Activated CD4-positive, alpha-beta T cell treated with anti-CD3 and anti-CD28 coated beads, Interleukin-2, amount 50 U/mL, for 24 hours (primary cell): ENCODE measurements at regions not wholly inside any gene's neighbourhood (a gene's known extent, or its start where the extent isn't known, plus 50 kb on each side); places are given as distances from the start of the nearest gene placed in this dataset.

Source experiments
- DNase-seq, 2 donors: peaks; one replicate each; pipeline ENCODE4 v3.0.0-alpha.2; 2020; ENCODE audit warnings: low read depth in 1 of 2, low spot score in 1 of 2

DNA sequence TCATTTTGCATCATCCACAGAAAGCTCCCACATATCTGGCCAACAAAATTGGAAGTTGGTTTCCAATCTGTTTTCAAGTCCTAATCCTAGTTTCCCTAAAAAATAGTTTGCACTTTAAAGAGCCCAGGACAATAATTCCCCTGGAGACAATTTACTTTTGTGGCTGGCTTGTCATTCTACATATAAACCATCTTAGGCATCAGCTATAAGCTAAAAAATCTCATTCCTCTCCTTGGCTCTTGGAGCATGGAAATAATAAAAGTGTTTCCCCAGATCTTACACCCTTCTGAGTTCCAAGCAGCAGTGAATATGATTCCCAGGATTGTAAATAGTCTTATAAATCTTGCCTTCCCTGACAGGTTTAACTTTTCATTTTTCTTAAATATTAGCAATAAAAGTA is 89.1 kb upstream of the NUDT4 start:
- no peak for DNase-seq

DNA sequence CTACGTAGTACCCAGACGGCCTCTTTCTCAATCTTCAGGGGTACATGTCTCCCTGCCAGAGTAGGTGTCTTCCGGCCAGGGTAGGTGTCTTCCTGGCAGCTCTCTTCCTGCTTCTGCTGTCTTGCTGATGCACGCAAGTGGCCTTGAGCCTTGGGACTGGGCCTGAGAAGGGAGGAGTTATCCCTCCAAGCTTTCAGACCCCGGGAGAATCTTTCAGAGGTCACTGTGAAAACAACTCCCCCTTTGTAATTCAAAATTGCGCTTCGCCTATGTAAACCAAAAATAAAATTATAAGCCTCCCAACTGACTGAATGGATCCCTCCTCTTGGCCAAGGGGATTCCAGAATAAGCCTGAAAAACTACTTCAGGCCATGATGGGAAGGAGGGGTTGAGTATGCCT is 87.3 kb upstream of the NUDT4 start:
- no peak for DNase-seq

DNA sequence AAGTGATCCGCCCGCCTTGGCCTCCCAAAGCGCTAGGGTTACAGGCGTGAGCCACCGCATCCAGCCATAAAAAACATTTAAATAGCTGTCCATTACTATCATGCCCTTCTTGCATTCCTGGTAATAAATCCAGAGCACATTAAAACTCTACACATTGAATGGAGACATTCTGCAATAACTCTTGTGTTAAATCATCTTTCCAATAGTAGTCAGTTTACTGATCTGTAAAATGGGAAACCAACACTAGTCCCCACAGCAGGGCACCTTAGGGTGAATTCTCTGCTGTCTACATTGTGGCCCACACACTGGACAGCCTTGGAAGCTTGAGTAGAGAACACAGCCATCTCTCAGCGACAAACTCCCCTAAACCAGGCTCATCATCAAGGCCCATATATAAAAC is 85.5 kb upstream of the NUDT4 start:
- no peak for DNase-seq

DNA sequence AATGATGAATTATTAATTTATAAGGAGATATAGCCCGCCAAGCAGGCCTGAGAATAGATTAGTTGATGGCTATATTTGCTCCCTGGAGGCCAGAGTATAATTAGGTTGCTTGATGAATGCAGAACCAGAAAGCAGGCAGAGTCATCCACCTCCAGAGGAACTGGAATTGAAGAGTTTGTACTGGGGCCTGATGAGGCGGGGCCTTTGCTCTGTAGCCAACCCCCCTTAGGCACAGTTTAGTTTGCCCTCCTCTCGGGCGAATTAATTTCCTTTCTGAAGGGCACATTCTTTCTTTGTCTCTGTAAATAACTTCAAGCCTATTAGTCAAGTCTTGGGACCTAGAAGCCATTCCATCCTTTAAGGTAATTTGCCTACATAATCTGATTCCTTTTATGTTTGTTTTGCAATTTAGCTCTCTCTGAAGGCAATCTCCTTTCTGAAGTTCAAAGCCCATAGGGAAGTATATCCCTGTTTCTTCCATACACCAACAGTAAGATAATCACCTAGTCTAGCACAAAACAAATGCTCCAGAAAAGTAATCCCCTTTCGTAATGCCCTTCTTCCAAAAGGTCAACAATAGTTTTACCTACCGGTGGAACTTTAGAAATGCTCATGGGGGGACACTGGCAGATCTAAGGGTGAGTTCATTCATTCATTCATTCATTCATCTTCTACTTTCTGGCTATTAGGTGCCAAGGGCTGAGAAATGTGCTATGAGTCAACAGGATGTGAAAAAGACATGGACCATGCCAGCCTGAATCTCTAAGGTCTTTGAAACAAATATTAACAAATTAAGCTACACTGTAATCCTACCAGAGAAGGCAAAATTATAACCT is 84.8 kb upstream of the NUDT4 start:
- no peak for DNase-seq

DNA sequence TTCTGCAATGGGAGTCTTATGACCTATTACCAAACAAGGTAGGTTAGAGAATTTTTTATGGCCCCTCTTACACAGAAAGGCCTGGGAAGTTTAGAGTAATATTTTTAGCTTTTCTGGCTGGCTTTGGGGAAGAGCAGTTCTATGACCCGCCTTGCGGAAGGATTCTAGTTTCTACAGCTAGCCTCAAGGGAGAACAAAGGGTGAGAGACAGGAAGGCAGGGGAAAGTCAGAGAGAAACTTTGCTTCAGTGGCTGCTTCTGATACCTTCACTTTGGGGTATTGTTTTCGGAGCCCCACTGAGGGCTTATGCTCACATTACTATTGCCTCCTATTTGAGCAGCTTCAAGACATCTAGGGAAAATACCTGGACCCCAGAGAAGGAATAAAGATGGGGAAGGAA is 80.7 kb upstream of the NUDT4 start:
- DNase-seq = no peak

DNA sequence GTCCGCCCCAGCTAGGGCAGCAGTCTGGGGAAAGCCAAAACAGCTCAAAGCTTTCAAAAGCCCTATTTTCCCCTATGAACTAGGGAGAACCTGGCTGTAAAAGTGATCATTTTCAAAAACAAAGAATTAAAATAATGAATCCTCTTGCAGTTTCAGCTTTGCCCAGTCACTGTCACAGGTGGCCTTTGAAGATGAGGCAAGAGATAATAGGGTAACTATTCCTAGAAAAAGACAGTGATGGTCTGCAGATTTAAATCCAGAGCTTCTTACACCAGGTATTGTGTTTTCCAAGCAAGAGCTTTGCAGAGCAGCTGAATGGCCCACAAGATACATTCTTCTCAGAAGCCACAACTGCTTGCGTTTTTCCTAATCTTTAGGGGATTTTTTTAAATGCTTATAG is 80.2 kb upstream of the NUDT4 start:
- DNase-seq = no peak

DNA sequence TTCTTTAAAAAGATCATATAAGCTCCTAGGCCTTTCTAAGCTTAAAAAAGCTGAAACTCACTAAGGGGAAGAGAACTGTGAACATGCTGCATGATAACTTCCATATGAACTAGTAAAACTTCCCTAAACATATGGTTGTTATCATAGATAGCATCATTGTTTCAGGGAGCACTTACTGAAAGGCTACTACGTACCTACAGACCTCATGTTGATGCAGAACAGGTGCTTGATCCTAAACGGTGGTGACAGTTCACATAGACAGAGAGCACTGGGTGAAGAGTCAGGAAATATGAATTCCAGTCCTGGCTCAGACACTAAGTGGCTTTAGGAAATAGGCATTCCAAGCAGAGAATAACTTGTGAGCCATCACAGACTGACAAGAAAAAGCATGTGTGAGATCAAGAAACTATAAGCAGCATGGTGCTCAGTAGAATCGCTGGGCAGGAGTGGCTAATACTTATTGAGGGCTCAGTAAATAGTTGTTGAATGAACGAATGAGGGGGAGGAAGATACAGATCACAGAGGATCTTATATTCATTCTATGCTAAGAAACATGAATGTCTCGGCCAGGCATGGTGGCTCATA is 78.4 kb upstream of the NUDT4 start:
- DNase-seq = no peak

DNA sequence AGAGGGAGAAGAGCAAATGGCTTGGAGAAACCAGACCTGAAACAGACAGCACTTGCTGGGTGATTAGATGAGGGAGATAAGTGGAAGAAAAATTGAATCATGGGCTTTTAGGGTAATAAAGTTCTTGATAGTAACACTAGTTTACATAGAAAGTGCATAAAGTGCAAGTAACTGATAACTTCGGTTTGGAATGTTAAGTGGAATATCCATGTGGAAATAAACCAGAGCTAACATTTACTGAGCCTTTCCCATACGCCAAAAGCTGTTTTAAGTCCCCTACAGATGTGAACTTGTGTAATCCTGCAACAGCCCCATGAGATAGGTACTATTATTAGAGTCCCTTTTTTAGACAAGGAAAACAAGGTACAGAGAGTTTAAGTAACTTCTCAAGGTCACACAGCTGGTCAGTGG is 77.1 kb upstream of the NUDT4 start:
- DNase-seq = no peak

DNA sequence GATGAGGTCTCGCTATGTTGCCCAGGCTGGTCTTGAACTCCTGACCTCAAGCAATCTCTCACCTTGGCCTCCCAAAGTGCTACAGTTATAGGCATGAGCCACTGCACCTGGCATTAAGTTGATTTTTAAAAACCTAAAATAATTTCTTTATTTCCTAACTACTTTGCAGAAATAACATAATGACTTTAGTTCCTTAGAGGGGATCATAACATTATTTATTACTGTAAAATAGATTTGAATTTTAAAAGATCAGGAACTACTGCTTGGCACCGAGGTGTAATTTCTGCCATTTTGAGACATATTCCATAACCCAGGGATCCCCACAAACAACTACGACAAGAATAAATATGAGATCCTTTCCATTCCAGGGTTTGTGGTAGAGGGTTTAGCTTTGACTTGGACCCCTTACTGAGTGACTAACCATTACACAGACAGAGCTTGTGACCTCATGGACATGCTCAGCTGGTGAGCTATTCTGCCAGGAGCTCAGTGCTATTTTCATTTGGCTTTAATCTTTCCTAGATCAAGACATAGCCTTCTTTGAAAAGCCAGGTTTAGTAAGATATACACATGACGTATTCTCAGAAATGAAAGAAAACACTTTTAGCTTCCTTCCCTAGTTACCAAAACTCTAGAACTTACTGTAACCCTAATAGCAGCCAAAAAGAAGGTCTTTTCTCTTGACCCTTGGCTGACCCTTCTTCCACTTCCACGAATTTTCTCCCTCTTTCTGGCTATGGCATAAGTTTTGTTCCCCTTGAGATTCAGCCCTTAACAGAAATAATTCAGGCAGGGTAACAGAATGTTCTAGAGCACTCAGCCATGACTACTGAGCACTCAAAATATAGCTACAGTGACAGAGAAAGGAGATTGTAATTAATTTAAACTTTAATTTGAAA is 75.1 kb upstream of the NUDT4 start:
- DNase-seq = no peak

DNA sequence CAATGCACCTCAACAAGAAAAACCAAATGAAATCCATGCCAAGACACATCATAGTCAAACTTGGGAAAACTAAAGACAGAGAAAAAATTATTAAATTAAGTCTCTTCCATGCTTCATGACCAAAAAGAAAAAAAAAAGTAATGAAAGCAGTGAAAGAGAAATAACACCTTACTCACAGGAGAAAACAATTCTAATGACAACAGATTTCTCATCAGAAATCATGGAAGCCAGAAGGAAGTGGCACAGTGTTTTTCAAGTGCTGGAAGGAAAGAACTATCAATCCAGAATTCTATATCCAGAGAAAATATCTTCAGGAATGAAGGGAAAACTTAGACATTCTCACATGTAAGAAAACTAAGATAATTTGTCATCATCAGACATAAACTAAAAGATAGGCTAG is 71.1 kb upstream of the NUDT4 start:
- no peak for DNase-seq

DNA sequence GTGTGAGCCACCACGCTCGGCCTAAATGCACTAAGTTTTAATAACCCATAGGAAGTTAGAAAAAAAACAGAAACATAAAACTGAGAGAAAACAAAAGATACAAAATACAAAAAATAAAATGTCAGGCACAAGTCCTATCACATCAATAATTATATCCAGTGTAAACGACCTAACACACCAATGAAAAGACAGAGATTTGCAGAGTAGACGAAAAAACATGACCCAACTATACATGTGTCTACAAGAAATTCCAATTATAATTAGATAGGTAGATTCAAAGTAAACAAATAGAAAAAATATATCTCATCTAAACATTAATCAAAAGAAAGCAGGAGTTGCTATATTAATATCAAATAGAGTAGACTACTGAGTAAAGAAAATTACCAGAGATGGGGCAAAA is 69.4 kb upstream of the NUDT4 start:
- no peak for DNase-seq

DNA sequence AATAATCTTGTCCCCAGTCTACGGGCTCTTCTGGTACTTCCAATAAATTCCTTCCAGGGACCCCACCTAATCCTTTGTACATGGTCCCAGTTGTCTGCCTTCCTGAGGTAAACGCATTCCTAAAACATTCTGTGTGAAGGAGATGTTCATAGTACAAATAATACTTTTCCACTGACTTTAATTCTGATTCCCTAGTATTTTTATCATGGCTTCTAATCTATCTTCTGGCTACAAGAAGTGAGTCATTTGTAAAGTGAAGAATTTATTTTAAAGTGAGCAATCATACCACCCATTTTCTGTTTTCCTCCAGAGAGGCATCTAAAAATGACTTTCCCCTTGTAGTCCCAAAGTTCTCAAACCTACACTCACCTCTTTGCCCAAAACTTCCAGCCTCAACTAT is 65.9 kb upstream of the NUDT4 start:
- DNase-seq = no peak

DNA sequence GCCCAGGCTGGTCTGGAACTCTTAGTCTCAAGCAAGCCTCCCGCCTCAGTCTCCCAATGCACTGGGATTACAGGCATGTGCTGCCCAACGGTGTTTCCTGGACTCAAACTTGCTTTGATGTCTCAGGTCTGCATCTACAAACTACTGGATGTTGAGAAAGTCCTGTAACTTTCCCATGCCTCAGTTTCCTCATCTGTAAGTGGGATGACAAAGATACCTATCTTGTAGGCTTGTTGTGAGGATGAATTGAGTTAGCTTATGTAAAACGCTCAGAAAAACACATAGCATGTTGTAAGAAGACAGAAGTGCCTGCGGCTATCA is 63.6 kb upstream of the NUDT4 start:
- no peak for DNase-seq

DNA sequence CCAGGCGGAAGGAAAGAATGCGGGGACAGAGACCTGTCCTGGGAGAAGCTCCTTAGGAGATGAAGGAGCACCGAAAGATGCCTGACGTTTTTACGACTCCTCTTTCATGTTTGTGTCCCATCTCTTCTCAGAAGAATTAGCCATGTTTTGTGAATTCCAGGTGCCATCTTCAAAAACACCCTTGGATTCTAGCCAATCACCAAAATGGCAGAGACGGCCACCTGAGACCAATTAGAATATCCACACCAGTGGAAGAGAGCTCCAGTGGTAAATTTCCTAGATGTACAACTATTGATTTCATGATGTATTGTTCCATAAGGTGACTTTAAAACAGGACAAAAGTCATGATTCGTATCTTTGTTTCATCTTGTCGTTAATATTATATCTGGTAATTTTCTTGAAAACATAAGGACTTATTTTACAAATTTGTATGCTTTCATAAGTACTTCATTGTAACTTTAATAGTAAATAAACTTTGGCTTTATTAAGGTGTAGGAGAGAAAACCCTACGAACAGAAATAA is 62.3 kb upstream of the NUDT4 start:
- DNase-seq = no peak

DNA sequence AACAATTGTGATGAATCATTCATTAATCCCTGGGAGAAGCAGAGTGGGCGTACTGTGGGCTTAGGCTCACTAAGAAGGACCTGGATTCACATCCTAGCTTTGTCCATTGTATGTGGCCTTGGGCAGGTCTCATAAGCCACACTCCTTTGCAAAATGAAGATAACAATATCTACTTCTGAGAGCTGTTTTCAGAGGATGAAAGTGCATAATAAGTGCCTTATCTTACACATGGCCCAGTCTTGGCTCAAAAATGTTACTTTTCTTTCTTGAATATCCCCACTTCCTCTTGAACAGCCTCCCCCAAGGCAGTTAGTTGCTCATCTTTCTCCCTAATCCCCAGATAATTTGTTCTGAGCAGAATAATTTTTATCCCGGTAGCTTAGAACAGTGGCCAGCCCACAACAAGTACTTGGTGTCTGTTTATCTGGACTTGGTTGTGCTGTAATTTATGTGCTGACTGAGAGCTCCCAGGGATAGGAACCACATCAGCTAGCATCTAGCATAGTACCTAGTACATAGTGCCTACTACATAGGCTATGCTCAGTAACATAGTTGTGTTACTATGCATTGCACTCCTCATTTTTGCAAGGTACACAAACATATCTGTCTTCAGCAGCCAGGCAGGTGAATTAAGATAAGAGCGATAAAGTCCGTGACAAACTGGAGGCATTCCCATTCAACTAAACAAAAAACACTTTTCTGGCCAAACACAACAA is 61.7 kb upstream of the NUDT4 start:
- no peak for DNase-seq

DNA sequence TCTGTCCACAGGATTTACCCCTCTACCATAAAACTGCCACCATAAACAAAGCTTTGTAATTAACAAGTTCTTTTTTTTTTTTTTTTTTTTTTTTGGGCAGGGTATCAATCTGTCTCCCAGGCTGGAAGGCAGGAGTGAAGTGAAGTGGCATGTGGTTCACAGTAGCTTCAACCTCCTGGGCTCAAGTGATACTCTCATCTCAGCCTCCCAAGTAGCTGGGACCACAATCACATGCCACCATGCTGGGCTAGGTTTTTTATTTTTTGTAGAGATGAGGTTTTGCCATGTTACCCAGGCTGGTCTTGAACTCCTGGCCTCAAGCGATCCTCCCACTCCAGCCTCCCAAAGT is 61.1 kb upstream of the NUDT4 start:
- DNase-seq = no peak

DNA sequence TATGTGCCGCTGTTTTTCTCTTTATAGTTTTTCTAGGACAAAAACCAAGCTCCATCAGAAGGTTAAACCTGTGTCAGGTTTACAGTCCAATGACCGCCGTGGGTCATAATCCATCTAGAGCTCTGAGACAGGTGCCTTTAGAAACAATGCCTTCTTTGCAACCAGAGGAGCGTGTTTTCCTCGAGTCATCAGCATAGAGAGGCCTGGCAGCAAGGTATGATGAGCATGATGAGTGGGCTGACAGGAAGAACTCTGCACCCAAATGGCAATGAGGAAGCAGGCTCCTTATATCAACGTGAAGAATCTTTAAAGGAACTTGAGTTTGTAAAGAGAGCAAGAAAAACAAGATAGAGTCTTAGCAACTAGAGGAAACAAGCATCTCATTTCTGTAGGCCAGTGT is 60.5 kb upstream of the NUDT4 start:
- DNase-seq = no peak

DNA sequence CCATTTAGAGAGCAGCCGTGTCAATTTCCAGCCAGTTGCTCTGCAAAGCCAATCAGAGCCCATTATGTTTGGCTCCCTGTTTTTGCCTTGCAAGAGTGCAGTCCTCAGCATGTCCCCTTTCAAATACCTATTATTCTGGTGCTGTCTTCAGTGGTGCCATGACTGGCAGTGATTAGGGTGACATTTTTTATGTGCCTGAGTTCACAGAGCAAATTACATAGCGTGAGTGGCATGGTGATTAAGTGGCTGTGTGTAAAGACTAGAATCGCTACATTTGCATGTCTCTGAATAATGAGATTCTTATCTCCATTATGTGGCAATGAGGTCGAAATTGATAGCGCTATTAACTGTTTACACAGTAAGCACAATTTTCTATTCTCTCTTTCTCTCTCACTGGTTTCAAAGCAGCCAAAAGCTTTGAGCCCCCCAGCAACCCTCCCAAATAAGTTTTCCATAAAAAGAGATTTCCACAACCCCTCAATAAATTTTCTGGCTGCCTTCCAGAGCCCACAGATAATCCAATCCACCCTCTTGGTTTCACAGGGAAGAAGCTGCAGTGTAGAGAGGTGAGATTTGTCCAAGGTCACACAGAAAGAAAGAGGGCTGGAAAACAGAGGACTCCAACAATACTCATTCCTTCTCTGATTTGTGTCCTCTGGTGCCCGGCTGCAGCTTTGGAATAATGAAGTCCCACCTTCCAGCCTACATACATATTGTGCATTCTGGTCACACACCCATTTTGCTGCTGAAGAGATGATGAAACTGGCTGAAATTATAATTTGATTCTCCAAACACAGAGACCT is 58.8 kb upstream of the NUDT4 start:
- DNase-seq = no peak

DNA sequence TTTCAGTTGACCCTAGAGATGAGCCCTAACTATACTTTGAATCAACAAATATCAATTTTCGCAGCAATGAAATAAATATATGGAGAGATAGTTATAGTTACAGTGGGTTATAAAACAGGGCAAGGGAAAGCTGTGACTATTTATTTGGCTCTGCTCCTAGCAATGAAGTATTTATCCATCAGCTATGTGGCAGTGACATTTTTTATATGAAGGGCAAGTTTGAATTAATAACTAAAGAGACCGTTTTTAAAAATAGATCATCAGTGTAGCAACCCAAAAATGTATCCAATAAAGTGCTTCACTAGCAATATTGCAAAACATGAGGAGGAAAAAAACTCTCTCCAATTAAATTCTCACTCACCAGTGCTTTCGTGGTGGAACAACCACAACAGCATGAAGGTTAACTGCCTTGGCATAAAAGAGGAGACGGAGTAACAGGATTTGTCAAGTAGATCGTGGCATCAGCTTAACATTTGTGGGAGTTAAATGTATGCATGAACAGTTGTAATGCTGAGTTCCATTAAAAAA is 58.1 kb upstream of the NUDT4 start:
- DNase-seq = no peak

DNA sequence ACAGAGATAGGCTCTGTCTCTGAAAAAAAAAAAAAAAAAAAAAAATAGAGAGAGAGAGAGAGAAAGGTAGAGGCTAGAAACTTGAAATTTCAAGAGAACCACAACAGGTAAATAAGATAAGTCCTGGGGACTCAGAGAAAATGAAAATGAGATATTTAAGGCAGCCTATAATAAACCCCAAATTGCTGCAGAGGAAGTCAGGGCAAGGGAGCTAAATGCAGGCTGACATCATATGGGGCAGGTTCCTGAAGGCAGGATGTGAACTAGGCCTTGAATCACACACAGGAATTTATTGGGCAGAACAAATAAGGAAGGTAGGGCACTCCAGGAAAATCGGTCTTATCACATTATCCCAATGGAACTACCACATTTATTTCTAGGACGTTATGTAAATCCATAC is 54.9 kb upstream of the NUDT4 start:
- no peak for DNase-seq
